Left forelimb (tissue), 1 donor: ENCODE measurements at regions not wholly inside any gene's neighbourhood (a gene's known extent, or its start where the extent isn't known, plus 50 kb on each side); places are given as distances from the start of the nearest gene placed in this dataset.

Source experiments
- DNase-seq: peaks from one replicate; pipeline ENCODE4 v3.0.0-alpha.2; 2018; ENCODE audit warnings: low spot score

DNA sequence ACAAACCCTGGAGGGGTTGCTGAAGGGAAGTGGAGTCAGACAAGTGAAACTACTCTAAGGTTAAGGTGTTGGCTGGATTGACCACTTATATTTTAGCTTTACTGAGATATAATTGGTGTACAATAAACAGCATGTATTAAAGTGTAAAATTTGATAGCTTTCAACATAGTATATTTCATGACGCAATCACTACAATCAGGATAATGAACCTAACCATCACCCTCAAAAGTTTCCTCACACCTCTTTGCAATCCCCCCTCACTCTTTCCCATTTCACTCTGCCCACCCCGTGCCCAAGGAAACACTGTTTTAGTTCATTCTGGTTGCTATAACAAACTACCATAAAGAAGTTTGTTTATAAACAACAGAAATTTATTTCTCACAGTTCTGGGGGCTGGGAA, 508.0 kb downstream of the FGF9 start:
- DNase-seq = no peak

DNA sequence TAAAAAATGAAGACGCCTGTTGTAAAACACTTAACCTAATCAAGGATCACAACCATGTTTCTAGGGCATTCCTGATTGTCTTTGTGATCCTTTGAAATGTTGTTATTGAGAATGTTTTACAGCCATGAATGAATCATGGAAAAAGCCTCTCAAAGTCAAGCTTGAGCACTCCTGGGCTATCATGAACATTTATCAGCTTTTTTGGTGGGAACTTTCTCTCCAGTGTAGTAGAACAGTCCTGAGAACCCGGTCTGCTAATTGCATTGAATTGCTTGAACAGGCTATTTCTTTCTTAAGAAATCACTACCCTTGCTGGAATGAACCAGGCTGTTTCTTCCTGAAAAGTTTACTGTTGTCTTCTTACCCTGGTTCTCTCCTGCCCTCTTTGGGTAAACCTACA, 516.5 kb downstream of the FGF9 start:
- DNase-seq = no peak

DNA sequence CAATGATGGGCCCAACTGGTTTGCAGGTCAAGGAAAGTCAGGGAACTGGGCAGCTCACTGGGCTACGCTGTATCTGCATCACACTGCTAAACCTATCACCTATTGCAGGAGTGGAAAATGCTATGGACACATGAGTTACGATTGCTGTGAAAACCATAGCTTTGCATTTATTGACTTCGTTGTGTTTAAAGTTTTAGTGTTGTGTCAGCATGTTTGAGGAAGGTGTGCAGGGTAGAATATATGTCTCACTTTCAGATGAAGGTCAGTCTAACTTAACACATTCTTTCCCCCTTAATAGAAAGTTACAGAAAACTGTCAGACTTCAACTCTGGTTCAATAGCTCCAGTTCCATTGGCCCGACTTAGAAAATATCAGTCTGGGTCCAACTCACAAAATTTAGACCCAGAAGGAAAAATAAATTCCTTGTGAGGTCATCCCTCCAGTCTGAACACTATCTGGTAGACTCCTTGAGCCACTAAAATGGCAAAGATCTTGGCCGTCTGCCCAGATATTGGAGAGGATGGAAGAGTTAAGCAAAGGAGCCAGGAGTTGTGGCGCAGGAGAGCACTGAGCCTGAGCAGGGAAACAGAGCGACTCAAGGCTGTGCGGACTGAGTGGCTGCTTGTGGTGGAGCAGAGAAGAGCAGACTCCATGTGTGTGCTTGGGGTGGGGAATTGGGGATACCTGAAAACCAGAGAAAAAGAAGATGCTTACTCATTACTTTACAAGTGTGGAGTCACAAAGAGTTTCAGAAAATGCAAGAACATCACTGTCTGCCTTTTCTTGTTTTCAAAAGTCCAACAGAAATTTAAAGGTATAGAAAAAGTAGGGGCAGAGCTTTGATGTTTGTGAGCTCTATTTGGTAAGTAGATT, 518.5 kb downstream of the FGF9 start:
- DNase-seq = no peak

DNA sequence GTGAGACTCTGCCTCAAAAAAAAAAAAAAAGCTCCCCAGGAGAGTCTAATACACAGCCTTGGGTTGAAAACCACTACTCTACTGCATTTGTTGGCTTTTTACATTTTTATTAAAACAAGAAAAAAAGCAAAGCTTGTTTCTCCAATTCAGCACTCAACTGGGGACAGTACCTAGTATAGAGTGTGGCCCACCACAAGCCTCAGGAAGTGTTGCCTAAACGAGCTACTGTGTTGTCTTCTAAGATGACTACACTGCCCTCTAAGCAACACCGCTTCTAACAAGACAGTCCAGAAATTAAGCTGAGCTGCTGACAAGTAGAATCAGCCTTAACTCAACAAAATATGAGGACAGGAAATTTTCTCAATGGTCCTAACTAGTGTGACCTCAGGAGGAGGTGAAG, 522.2 kb downstream of the FGF9 start:
- DNase-seq = no peak

DNA sequence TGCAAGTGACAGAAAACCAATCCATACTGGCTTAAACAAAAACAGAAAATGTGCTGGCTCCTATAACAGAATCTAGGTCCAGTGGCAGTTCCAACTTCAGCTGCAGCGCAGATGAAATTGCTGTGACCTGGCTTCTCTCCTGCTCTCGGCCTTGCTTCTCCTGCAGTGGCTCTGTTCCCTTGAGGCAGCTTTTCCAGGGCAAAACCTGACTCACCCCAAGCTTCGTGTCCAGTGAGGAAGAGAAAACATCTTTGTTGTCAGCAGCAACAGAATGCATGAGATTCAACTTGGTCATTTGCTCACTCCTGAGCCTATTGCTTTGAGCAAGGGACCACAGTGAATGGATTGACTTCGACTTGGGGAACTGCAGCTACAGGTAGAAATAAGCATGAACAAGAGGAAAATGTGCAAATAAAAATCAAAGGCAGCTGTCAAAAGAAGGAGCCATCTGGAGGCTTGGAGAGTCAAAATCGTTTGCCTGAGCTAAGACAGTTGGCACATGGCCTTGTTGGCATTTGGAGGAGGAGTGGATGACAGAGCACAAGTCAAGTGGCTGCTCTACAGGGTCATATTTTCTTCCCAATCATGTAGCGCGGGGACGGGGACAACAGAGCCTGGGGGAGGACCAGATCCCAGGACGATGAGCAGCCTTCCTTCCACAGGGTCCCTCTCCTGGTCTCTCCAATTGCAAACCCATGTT, 523.4 kb downstream of the FGF9 start:
- DNase-seq = no peak

DNA sequence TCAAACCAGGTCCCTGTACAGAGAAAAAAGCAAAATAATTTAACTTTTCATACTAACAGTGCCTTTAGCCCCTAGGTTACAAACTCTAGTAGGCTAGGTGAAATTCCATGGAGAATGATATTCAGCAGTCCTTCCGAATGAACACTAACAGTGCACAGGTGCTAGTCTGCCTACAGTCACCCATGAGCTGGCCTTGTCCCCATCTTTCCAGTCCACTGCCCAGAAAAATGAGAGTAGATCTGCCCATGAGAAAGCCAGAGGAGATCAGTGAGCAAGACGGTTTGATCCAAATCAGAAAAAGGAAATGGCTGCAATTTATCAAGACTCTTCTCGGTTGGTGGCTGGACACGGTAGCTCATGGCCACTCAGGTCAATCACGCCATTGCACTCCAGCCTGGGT, 524.9 kb downstream of the FGF9 start:
- DNase-seq = no peak

DNA sequence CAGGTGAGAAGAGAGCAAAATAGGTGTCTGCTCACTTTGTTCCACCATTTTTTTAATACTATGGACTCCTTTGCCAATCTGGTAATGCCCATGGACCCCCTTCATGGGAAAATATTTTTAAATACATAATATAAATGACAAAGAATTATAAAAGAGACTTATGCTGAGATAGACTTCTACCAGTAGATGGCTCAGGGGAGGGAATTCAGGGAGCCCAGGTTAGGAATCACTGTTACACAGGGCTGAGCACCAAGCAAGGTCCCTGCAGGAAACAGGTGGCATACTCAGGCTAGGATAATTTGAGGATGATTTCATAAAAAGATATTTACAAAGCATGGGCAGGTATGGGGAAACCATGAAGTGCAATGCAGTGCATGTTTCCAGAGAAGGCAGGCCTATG, 525.9 kb downstream of the FGF9 start:
- DNase-seq = no peak

DNA sequence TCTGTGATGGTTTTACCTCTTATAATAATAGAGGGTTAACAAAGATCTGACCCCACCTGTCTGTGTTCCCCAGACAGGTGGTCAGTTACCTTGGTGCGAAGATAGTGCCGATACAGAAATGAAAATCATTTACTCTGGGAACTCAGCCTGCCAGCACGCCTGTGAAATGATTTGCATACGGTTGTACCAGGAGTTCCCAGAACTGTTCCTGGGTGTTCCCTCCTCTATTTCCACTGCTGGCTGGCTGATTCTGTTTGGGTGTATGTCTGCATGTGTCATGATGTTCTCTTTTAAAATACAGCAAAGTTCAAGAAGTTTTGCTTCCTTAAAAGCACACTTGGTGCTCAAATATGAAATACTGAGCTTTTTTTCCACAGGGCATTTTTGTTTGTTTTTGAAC, 527.1 kb downstream of the FGF9 start:
- no peak for DNase-seq

DNA sequence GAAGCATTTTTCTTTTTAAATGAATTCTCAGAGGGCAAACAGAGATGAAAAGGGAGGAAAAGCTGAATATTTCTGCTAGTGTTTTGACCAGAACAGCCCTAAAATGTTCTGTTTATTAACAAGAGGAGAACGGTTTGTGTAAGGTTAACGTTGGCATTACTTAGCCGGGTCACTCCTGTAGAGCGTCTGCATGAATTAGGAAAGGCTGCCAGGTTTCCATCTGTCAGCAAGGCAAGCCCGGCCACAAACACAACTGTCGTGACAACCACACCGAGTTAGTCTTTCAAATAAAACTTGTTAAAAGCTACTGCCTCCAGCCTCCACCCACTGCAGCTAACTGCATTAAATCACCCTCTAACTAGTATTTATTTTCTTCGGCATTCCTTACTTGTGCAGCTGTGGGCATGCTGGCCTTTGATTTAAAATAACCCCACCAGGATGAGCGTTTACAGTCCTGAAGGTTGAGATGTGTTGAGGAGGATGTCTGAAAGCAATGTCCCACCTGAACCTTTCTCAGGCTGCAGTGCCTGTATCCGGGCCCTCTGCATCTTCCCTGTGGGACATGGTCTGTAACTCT, 527.9 kb downstream of the FGF9 start:
- DNase-seq = no peak

DNA sequence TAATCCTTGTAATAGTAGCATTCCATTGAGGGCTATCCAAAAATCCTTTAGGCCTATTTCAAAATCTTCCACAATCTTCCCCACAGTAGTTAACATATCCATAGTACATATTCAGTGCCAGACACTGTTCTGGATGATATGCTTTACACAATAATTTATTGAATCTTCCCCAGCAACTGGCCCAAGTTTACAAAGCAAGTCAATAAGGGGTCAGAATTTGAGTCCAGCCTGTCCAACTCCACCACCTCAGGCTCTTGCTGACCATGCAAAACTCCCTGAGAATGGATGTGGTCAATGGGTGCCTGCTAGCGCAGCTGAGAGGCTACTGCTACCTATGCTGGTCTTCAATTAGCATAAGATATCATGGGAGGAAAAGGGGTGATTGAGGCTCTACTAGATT, 529.6 kb downstream of the FGF9 start:
- DNase-seq = no peak

DNA sequence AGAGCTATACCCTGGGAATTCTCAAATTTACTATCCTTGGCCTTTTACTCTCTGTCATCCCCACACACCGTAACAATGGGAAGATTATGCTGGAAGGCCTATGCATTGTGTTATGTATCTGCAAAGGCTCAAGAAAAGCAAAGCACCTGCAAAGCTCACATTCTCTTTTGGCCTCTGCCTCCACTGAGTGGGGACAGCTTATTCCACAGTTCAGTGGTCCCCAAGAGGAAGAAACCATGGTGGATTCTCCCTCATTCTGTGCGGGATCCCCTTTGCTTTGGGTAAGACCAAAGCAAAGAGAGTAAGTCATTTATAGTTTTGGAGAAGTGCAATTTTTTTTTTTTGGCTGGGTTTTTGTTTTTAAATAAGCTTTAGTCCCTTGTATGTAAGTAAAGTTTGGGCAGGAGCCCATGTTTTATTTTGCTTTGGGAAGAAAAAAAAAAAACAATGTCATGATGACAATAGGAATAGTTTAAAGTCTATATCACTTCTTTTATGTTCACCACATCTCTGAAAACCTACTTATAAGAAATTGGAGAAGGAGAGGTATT, 530.6 kb downstream of the FGF9 start:
- no peak for DNase-seq

DNA sequence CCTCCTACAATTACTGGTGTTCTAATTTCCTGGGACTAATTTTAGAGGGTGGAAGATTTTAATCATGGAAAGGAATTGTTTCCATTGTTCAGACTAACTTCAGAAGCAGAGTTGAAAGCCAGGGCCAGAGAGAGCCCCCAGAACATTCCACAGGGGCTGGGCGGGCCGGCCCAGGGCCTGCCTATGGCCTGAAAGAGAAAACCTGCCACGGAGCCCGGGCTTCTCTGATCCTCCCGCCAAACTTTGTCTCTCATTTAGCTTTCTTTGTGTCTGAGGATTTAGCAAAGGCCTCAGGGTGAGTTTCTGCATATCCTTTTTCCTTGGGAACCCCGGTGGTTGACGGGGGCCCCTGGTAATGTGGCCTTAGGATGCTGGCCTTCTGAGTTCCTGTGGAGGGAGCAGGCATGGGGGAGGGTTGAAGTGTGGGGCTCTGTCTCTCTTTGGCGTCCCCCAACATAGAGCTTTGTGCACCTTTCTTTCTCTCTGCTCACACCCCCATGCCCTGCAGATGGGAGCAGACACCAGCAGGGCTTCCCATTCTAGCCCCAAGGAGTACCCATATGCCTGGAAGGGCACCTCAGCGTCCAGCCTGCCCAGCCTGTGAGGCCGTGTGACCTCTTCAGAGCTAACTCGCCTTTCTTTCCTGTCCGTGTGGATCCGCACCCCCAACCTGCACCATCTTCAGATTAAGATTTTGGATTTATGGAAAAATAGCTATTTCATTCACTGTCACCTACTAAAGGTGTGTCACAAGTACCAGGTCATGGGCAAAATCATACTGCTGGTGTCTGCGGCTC, 539.5 kb downstream of the FGF9 start:
- no peak for DNase-seq

DNA sequence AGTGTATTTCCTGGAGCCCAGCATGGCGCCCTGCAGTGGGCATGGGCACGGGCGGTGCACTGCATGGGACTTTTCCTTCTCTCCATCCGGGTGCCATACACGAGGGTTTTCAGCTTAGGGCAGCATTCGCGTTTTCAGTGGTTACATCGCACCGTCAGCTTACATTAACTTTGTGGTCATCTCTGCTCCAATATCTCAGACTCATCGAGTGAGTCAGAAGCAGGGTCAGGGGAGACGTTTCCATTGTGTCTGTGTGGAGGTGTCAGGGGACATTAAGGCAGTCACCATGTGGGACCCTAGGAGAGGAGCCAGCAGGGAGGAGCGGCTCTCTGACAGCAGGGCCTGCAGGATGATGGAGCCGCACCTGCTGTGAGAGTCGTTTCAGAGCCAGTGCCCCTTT, 541.0 kb downstream of the FGF9 start:
- DNase-seq = no peak

DNA sequence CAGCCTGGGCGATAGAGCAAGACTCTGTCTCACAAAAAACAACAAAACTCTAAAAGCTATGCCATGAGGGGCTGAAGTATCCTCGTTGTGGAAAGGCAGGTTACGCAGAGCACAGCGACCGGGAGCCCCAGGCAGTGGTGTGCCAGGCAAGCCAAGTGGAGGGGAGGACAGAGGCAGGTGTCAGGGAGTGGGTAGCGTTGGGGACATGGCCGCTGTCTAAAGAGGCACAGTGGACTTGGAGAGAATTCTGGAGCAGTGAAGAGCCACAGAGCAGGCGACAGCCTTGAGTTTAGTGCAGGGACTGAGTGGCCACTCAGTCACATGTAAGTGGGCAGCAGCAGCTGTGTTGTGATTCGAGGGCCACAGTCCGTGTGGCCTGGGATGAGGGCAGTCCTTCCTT, 541.7 kb downstream of the FGF9 start:
- no peak for DNase-seq

DNA sequence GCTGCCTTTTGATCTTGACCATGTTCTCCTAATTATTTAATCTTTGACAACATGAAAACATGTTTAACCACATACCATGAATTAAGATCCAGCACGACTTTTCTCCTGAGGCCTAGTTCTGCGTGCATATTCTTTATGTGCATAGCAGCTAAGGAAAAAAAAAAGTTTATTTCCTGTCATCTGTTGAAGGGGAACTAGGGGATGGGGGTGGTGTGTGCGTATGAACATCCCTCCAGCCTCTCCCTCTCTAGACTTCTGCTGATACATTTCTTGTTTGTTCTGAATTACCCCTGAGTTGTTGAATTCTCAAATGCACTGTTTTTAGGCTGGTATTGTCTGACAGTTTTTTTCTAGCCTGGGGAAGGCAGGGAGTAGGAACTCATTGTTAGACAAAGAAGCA, 543.3 kb downstream of the FGF9 start:
- no peak for DNase-seq

DNA sequence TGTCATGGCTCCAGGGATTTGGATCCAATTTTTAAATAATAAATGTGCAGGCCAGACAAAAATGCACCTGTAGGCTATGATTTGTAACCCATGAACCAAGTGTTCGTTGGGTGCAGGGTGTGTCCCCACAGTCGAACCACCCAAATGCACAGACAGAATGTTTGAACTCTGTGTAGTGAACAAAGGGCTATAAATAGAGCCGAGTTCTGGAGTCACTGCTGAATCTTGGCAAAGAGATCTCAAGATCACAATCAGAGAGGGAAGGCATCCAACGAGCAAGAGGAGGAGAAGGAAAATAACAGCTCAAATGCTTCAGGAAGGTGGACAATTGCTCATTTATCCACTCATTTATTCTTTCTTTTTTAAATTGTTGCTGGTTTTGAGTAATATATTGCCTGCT, 547.9 kb downstream of the FGF9 start:
- no peak for DNase-seq

DNA sequence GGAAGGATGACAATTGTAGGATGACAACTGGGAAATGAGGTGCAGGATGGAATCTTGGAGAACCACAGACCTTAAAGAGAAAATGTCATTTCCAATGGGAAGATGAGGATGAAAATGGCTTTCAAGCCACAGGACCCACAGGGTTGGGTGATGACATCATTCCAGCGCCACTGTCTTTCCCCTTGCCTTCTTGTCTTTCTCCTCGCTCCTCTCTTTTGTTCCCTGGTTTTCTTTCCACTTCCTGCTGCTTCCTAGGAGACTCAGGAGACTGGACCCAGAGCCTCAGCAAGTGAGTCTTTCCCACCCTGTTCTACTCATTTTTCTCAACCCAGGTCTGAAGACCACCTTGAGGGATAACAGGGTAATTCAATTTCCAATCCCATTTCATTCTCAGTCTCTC, 548.8 kb downstream of the FGF9 start:
- DNase-seq = no peak

DNA sequence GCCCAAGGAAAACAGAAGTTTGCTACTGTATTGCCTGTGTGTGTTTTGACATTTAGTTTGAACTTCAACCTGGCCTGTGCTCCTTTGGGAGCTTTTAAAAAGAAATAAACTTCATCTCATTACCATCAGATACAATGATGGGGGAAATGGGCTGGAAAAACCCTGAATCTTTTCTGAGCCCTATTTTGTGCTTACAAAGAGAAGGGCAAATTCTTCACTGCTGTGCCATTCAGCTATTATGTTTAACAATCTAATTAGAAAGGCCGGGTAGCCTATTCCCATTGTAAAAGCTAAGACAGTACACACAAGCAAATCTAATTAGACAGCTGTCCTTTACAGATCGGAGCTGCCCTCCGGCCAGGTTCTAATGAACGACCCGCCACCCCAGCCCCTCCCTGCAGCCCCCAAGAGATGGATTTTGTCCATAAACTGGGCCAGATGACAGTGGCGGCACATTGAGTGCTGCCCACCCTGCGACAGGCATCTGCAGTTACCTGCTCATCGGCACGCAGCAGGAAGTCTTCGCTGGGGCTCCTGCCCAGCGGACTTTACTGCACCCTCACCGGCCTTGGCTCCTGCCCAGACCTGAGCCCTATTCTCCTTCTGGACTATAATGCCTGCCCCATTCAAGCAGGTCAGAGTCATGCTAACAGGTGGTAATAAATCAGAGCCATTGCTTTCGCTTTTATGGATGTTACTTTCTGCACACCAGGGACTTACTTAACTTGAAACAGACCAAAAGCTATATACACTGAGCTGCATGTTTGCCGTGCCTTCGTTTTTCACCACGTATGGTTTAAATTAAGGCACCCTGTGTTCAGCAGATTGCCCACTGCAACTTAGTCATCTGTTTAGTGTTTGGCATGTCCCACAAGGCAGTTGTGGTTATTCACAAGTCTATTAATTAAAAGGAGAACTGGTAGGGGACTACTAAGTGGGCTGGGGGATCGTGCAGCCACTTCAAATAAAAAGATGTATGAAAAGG, 549.6 kb downstream of the FGF9 start:
- DNase-seq = no peak

DNA sequence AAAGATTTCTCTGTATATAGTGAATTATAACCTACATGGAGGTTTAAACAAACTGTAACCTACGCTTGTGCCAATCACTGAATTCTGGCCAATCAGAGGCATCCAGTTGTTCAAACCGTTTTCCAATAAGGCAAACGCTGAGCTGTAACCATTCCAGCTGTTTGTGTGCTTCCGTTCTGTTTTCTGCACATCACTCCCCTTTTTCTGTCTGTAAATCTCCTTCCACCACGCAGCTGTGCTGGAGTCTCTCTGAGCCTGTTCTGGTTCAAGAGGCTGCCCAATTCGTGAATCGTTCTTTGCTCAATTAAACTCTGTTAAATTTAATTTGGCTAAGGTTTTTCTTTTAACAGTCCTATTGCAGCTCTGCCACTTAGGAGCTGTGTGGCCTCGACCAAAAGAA, 552.5 kb downstream of the FGF9 start:
- DNase-seq = no peak

DNA sequence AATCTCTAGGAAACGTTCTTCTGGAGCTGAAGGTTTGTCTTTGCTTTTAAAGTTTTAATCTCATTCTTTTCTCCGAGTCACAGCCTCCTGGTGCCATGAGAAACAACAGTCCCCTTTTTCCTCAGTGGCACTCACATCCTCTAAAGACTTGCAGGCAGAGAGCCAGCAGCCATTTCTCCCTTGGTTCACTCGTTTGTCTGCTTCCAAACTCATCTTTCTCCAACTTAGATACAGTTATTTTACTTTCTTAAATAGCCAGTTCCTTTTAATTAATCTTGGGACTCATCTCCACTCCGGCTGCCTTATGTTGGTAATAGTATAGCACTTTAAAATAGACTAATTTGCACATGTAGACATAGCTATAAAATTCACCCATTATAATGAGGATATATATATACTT, 555.2 kb downstream of the FGF9 start:
- DNase-seq = no peak

DNA sequence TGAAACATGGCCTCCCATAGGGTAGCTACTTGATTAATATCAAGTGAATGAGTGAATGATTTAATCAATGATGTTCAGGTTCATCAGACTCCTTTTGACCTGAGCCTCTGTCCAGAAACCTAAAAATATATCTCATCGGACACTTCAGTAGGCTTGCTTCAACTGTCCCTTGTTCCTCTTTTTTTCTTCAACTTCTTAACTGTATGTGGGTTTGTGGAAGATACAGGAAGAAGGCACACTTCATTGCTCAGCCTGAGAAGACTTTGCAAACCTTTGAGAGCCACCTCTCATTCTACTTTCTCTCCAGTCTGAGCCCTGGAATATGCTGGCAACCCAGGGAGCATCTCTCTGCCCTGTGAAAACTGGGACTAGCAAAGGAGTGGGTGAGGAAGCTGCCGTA, 557.0 kb downstream of the FGF9 start:
- DNase-seq = no peak
